ENCODE measurements at regions not wholly inside any gene's neighbourhood (a gene's known extent, or its start where the extent isn't known, plus 50 kb on each side); places are given as distances from the start of the nearest gene placed in this dataset.
"Not testable (repeated sequence)": the region's sequence is repeated elsewhere in the genome, so short reads cannot be mapped to it uniquely, and the experiment has no call there.

- Histone ChIP-seq H4K20me1 (ENCODE audit: insufficient read depth, low read length) (no peaks in the 10 kb centered on the region), H3K36me3 (replicated peaks in 1 of 2; ENCODE audit: control insufficient read depth in 1 of 2, insufficient read depth in 2 of 2, low read length in 2 of 2) (no peaks in the 10 kb centered on the region), H3K9ac (ENCODE audit: insufficient read depth, low read depth, low read length) (no peak overlapping the region), H3K79me2 (ENCODE audit: insufficient read depth, low read length) (no peaks in the 10 kb centered on the region), H3K27me3 (ENCODE audit: control insufficient read depth in 1 of 2, insufficient read depth in 2 of 2, low read length in 2 of 2) (peaks cover 0 to 11% of the 10 kb centered on the region in 2 experiments; a peak in 2 of 5 replicates), H2AFZ (ENCODE audit: low read length) (no peak overlapping the region), H3K9me3 (ENCODE audit: low read length) (no peaks in the 10 kb centered on the region), H3K4me2 (ENCODE audit: low read depth, low read length) (no peak overlapping the region), H3K4me3 (replicated peaks in 1 of 3; ENCODE audit: insufficient read depth in 1 of 3, low read depth in 2 of 3, low read length in 3 of 3) (no peak overlapping the region), H3K27ac (ENCODE audit: extremely low read length, insufficient read depth, low read length) (no peak overlapping the region), H3K4me1 (ENCODE audit: insufficient read depth, low read length) (no peaks in the 10 kb centered on the region)
- FAIRE-seq (no peak), DNase-seq (ENCODE audit: low spot score) (no peak), ATAC-seq (no peak)
- intact Hi-C loops (cut with micrococcal nuclease; ENCODE audit: unreplicated experiment) = loop anchor here (10.0 kb wide), 1 partner anchor 233 kb away; no protein-coding TSS in a partner anchor
- no TSS peak for BruUV-seq (replicated peaks)
- TF ChIP-seq NFYC (CRISPR knock-in tag; IDR thresholded peaks at IDR 0.05) (no peak), AFF4 (CRISPR knock-in tag; IDR thresholded peaks at IDR 0.05) (no peak), GRHL1 (CRISPR knock-in tag; conservative IDR thresholded peaks at IDR 0.05) (no peak)
- ChIA-PET POLR2A (no interaction called here), CTCF (ENCODE audit: low intra/inter-chr PET ratio, low total read pairs) (no interaction called here)
- WGBS (ENCODE audit: low lambda C conversion rate) = 13% methylated on average over 3 of the region's 3 CpGs
- in situ Hi-C loops (cut with HindIII; ENCODE audit: extremely low pct_ligation_motif_present, low pct_unique_long_range_greater_than_20kb) = loop anchor here (25.0 kb wide), 2 partner anchors 105 to 255 kb away; no protein-coding TSS in a partner anchor
Observed at GRCh38 chr11:12592283-12592682, 81.9 kb upstream of the TEAD1 start.

GRCh38 chr11:12595089-12595847 is 79.0 kb upstream of the TEAD1 start:
- DNase-seq (ENCODE audit: low spot score); FAIRE-seq; H2AFZ ChIP-seq (ENCODE audit: low read length); H3K9ac ChIP-seq (ENCODE audit: insufficient read depth, low read depth, low read length); H4K20me1 ChIP-seq (ENCODE audit: insufficient read depth, low read length); H3K4me3 ChIP-seq (replicated peaks in 1 of 3; ENCODE audit: insufficient read depth in 1 of 3, low read depth in 2 of 3, low read length in 3 of 3); H3K27me3 ChIP-seq (ENCODE audit: control insufficient read depth in 1 of 2, insufficient read depth in 2 of 2, low read length in 2 of 2); CTCF ChIA-PET (ENCODE audit: low intra/inter-chr PET ratio, low total read pairs); H3K36me3 ChIP-seq (replicated peaks in 1 of 2; ENCODE audit: control insufficient read depth in 1 of 2, insufficient read depth in 2 of 2, low read length in 2 of 2); H3K79me2 ChIP-seq (ENCODE audit: insufficient read depth, low read length); H3K4me2 ChIP-seq (ENCODE audit: low read depth, low read length); BruUV-seq (replicated peaks); H3K9me3 ChIP-seq (ENCODE audit: low read length); POLR2A ChIA-PET; H3K27ac ChIP-seq (ENCODE audit: extremely low read length, insufficient read depth, low read length); ATAC-seq: not testable (repeated sequence)
- WGBS (ENCODE audit: low lambda C conversion rate) = 87% methylated on average over 2 of the region's 2 CpGs
- peaks cover 14% of the 10 kb centered on the region for H3K4me1 ChIP-seq (ENCODE audit: insufficient read depth, low read length)
- in situ Hi-C loops (cut with HindIII; ENCODE audit: extremely low pct_ligation_motif_present, low pct_unique_long_range_greater_than_20kb) (loop anchor here (25.0 kb wide), 2 partner anchors 108 to 258 kb away; no protein-coding TSS in a partner anchor), intact Hi-C loops (cut with micrococcal nuclease; ENCODE audit: unreplicated experiment) (loop anchor here (10.0 kb wide), 1 partner anchor 230 kb away; no protein-coding TSS in a partner anchor)

Measured in HepG2 (cell line).